ENCODE measurements at regions not wholly inside any gene's neighbourhood (a gene's known extent, or its start where the extent isn't known, plus 50 kb on each side); places are given as distances from the start of the nearest gene placed in this dataset.

DNA sequence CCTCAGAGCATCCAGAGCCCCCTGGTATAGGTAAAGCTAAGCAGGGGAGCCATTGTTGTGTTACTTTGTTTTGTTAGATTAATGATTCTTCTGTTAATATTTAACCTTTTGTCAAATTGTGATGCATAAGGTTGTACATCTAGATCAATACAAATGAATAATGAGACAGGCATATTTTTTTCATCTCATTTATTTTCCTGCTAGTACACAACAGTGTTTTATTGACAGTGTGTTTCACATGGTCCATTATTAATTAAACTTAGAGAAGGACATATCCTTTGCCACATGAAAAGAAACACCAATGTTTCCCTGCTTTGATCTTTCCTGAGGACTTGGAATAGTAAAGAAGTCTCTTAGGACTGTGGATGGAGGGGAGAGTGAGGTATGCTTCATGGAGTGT is 543.6 kb upstream of the CFAP20DC start:
- no peak for DNase-seq (ENCODE audit: low read depth in 2 of 2)

DNA sequence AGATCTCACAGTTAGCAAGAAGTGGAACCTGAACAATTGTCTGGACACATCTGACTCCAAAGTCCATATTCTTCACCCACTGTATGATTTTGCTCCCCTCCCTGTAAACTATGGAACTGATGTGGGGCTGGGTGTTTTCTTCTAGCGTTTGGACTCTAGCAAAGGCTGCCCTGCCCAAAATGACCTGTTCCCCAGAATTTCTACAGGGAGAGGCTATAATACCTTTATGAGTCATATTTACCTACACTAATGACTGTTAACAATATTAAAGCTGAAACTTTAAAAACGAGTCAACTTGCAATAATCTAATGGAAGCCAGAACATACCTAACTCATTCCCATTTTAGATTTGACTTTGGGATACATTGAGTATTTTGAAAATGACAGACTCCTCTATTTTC is 531.2 kb upstream of the CFAP20DC start:
- no peak for DNase-seq (ENCODE audit: low read depth in 2 of 2)

DNA sequence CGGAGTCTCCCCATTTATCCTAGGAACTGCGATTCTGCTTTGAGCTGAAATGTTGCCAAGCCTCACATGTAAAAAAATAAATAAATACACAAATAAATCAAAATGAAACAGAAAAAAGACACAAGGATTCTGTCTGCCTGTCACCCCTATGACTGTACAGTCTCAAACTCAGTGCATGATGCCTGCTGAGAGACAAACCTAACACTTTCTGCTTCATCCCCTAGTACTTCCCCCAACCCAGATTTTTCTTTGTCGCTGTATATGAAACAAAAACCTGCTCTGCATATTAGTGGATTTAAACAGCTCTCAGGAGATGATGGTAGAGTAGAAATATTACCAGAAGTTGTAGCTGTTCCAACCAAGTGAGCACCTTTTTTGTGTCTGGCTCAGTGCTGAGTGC is 530.7 kb upstream of the CFAP20DC start:
- DNase-seq (ENCODE audit: low read depth in 2 of 2), result no peak

DNA sequence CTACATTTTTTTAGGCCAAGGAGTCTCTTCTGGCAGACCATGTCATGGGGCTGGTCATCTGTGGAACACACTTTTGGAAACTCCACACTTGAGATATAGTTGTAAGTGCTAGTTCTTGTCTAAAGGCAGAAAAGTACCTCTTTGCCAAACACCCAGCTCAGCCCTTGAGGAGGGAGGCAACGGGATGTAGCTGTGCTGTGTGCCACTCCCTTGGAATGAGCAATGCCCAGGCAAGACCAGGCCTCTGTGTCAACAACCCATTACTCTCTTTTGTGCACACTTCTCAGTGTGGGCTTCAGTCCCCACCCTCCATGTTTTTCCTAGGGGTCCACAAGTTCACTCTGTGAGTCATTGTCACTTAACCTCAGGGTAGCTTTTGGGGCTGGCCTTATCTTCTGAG is 528.3 kb upstream of the CFAP20DC start:
- no peak for DNase-seq (ENCODE audit: low read depth in 2 of 2)

DNA sequence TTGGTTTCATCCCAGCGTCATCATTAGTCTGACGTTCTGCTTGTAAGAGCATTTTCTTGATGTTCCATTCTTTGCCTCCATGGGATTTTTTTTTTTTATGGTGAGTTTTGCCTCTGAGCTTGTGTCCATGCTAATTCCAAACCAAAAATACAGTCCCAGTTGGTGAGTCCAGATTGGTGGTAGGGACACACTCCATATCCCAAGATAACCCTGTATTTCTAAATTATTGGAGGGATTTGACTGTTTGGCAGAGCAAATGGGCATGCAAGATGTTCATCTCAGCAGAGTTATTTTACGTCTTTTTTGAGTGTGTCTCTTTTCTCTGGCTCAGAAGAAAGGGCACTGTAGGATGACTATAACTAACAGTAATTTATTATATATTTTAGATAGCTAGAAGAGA is 526.8 kb upstream of the CFAP20DC start:
- no peak for DNase-seq (ENCODE audit: low read depth in 2 of 2)

DNA sequence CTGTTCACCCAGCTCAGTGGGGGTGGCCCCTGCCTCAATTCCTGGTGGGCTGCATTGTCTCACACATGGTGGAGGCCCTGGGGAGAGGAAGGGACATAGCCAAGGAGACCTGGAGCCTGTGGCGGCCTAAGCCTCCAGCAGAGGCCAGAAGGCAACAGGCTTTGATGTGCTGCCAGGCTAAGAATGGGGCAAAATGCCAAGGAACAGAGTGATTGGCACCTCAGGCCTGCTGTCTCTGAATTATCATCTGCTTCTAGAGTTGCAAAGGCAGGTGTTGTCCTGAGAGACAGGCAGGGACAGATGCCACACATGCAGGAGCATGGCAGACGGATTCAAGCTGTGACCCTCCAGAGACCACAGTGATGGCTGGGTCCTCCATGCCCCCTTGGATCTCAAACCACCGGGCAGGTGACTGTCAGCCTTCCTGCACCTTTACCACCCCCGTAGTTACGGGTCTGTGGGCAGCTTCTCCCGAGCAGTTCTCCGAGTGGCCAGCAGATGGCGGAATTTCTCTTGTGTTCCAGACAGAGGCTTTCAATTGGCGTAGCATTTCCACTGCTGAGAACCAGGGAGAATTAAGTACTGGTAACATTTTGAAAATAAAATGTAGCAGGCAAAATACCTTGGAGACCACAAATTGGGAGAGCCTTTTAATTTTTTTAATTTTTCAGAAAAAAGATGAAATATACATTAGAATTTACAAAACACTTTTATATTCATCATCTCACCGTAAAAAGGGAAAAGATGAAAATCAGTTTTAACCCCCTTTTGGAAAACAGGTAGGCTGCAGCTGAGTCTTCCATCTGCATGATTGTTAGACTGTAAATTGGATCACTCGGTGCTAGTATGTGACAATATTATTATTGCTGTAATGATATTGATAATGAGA is 525.5 kb upstream of the CFAP20DC start:
- peak; percentile 67 to 88 for DNase-seq (ENCODE audit: low read depth in 2 of 2)

DNA sequence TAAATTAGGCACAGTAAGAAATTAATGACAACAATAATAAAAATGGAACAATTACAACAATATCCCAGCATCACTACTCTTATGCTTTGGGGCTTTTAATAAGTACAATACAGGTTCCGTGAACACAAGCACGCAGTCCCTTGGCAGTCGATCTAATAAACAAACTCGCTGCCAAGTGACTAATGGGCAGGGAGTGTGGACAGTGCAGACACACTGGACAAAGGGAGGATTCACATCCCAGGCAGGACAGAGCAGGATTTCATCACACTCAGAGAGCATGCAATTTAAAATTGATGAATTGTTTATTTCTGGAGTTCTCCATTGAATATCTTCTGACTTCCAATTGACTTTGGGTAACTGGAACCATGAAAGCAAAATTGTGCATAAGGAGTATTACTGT is 524.1 kb upstream of the CFAP20DC start:
- no peak for DNase-seq (ENCODE audit: low read depth in 2 of 2)

DNA sequence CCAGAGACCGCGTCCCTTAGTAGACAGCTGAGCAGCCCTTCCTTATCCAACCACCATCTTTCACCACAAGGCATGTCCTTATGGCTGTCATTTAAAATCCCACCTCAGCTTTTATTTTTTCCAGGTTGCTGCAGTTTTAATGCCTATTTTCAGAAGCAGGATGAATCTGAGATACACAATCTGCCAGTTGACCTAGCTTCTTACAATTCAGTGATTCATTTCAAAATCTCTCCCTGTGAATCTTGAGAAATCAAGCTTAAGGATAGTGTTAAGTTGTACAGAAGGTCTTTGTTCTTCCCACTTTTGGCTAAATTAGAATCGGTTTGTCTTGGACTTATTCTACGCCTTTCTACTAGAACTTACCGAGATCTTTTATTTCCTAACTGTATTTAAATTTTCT is 522.3 kb upstream of the CFAP20DC start:
- no peak for DNase-seq (ENCODE audit: low read depth in 2 of 2)

DNA sequence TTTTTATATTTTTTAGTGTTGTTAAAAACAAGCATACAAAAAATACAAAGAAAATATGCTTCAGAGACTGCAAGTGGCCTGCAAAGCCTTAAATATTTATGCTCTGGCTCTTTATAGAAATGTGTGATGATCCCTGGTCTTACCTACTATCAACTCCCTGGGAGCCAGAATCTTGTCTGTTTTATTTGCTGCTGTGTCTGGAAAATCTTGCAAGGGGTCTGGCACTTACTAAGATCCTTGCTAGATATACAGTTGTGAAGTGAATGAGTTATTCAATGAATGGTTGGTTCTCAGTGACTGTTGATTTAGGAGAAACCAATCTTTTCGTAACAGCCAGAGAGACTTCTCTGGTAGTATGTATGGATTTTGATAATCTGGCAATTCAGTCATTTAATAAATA is 521.0 kb upstream of the CFAP20DC start:
- no peak for DNase-seq (ENCODE audit: low read depth in 2 of 2)

DNA sequence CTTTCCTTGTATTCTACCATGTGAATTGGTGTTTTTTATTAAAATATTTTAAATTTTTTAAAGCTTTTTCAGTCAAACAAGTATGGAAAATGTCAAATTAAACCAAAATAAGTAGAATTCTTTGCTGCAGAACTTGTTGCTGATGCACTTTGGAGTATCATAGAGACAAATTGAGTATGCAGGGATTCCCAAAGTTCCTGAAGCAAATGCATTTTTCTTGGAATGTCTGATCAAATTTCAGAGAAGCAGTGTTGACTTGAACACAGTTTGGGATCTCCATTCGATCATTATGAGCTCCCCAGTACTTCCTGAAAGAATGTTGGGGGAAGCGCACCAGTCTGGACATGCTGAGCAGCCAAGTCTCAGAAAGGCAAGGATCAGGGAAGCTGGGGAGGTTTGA is 517.8 kb upstream of the CFAP20DC start:
- no peak for DNase-seq (ENCODE audit: low read depth in 2 of 2)

DNA sequence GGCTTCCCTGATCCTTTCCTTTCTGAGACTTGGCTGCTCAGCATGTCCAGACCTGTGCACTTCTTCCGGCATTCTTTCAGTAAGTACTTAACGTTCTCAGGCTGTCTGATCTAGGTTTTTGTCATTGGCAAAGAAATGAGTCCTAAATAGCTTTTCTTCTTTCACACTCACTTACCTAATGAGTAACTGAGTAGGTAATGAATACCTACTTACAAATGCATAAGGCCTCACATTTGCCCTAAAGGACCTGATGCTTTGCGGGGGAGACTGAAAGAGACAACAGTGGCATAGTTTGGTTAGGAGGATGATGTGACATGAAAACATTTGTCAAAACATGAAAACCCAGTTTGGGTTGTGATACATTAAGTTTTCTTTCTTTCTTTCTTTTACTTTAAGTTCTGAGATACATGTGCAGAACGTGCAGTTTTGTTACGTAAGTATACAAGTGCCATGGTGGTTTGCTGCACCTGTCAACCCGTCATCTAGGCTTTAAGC is 516.7 kb upstream of the CFAP20DC start:
- no peak for DNase-seq (ENCODE audit: low read depth in 2 of 2)

DNA sequence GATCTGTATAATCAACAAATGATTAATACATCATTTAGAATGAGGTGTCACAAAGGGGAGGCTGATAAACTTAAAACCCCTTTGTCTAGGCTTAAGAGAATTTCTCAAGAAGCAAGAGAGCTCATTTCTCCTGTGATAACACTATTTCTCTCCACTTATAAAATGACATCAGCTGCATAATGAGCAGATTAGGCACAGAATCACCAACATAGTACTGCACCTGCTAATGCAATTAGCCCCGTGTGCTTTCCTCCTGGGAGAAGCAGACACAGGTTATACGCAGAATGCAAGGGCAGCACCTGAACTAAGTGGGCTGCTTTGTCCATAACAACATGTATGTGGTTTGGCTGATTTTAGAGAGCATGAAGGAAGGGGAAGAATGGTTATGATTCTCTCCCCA is 515.3 kb upstream of the CFAP20DC start:
- no peak for DNase-seq (ENCODE audit: low read depth in 2 of 2)

DNA sequence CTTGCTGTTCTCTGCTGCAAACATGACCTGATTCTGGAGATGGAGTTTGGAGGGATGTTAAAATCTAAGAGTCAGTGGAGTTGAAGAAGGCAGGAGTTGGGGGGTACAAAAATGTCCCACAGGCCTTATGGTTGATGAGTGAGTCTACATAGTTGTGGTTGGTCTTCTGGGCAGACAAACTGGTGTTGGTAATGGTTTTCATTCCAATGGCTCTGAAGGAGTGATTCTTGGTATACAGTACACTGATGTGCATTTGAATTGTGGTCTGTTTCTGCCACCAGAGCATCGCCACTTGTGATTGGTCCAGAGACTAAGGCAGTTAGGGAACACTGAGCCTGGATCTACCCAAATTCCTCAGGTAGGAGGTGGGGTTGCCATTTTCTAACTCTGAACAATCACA is 514.1 kb upstream of the CFAP20DC start:
- no peak for DNase-seq (ENCODE audit: low read depth in 2 of 2)

DNA sequence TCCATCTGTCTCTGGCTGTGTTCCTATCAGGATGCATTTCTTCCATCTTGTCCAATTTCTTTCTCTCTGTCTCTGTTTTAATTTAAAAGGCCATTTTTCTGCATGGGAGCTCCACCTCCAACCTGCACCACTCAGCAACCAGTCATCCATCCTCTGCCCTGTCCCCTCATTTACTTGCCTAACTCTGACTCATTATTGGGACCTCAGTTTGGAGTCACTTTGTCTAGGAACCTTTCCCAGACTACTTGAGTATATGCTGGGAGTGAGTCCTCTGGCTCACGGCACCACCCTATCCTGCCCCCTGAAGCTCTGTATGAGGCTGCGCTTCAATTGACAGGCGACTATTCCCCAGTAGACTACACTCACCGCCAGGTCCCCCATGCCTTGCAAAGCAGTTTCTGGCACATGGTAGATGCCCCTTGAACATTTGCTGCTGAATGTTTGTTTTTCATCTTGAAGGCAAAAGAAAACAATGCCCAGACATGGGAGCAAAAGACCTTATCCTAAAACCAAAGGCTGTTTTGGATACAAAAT is 513.3 kb upstream of the CFAP20DC start:
- DNase-seq (ENCODE audit: low read depth in 2 of 2), result no peak

DNA sequence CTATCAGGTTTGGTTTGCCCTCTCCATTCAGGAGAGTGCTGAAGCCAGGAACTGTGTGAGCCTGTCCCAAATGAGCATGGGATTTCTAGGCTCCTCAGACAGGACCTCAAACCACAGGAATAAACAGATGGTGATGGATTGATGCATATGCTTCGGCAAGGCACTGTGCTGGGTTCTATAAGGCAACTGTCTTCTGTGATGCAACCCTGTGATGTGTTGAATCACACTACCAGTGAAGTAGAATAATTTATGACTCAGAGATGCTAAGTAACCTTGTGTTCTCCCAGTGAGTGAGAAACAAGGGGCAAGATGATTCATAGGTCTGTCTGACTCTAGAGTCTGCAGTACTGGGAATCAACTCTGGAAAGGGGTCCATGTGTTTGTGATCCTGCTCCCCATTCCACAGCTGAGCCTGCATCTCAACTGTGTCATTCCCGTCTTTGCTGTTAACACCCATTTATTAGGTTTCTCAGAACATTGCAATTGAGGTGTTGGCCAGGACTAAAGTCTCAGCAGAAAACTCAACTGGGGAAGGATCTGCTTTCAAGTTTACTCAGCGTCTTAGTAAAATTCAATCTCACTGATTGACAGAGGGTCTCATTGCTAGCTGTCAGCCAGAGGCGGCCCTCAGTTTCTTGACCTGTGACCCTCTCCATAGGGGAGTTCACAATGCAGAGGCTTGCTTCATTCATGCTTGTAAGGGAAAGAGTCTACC is 510.1 kb upstream of the CFAP20DC start:
- no peak for DNase-seq (ENCODE audit: low read depth in 2 of 2)

DNA sequence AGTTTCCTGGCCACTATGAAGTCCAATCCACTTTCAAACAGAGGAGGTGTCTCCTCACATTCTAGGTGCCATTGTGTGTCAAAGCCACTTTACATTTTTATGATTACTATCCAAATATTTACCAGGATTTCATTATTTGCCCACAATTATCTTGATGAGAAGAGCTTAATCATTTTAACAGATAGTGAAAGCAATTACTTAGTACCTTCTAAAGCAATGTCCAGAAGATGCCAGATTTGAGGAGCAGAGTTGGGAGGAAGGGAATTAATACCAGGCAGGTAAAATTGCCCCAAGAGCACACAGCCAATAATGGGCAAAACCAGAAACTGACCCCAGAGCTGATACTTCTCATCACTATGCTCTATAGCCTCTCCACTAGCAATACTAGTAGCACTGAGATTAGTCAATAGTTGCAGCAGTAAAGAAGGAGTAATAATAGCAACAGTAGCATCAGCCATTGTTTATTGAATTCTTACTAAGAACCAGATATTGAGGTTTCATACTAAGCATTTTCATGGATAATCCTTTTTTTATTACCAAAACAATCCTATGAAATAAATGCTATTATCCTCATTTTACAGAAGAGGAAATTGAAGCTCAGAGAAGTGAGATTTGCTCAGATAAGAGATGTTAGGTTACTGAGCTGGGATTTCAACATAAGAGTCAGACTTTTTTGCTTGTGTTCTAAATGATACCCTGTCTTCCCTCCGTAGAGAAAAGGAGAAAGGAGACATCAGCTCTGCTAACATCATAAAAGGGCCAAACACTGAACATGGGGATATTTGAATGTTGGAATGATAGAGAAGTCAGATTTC is 509.3 kb upstream of the CFAP20DC start:
- DNase-seq (ENCODE audit: low read depth in 2 of 2), result no peak

DNA sequence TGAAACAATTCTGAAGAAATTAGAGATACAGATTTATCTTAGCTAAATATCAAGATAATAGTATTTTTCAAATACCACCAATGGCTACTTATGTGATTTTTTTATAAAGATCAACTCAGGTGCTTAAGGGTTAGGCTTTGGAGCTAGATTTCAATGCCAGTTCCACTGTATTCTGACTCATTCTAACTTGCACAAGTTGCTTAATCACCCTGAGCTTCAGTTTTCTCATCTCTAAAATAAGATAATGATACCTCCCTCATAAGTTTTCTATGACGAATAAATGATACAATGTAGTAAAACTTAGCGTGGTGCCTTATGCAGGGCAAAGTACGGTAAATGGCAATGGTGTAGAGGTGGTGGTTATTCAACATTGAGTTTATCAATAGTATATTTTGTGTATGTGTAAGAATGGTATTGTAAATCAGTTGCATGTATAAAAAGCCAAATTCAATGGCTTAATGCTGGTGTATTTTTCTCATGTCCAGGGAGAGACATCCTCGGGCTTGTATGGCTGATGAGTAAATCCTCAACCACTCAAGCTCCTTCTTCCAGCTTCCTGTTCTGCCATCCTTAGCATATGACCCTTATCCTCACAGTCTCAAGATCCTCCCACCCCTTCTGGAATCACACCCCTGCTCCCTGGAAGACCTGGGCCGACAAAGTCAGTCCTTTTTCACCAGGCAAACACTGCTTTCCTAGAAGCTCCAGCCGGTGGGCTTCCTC is 505.9 kb upstream of the CFAP20DC start:
- no peak for DNase-seq (ENCODE audit: low read depth in 2 of 2)

DNA sequence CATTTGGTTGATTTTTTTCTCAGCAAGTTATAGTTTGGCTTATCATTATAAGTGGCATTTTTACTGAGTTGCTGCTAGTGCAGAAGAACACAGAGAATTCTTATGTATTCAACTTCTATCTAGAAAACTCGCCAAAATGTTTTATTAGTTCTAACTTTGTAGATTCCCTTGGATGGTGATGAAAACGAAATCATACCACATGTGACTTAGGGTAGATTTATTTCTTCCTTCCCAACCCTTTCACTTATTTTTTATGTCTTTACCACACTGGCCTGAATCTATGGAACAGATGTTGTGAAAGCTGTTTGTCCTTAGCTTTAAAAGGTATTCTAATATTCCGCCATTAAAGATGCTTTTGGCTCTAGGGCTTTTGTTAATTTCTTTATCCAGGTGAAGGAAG is 503.3 kb upstream of the CFAP20DC start:
- no peak for DNase-seq (ENCODE audit: low read depth in 2 of 2)

DNA sequence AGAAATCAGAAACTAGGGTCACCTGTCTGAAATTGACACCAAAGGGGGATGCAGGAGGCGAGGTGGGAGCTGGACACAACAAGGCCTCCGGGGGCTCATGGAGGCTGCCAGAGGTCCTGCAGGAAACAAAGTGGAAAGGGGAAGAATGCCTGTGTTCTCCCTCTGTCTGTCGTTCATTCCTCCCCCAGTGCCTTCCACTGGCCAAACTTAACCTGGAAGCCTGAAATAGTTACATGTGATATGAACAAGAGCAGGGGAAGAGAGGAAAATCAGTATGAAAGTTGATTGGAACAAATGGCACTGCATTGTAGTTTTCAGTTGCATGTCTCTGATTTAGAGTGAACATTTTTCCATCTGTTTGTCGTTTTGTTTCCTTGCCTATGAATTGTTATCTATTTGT is 502.0 kb upstream of the CFAP20DC start:
- no peak for DNase-seq (ENCODE audit: low read depth in 2 of 2)

DNA sequence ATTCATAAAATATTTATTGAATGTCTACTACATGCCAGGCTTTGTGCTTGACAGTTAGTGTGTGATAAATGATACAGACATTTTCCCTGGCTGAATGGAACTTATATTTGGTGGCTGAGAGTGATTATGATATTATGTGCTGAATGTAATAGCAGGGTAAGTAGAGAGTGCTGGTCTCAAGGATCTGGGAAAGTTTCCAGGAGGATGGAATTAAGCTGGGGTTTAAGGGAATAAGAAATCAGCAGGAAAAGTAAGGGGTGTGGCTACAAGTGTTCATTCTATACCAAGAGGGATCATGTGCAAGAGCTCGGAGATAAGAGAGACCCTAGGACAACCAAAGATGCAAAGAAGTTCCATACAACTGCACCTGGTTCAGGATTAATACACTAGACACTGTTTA is 500.1 kb upstream of the CFAP20DC start:
- DNase-seq (ENCODE audit: low read depth in 2 of 2), result no peak

DNA sequence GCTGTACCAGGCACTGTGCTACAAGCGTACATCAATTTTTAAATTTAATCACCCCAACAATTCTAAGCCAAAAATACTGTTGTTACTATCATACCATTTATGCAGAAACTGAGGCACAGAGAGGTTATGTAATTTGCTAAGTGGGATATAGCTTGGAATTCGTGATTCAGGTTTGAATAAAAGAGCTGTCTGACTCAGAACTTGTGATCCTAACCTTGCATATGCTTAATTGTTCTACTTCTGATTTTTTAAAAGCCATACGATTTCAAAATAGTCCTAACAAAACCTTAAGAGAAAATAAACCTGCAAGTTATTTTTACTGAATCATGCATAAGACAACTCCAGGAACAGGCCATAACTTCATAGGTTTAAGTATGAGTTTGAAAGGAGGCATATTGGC is 498.0 kb upstream of the CFAP20DC start:
- DNase-seq (ENCODE audit: low read depth in 2 of 2), result no peak
